ENCODE measurements at regions not wholly inside any gene's neighbourhood (a gene's known extent, or its start where the extent isn't known, plus 50 kb on each side); places are given as distances from the start of the nearest gene placed in this dataset.

DNA sequence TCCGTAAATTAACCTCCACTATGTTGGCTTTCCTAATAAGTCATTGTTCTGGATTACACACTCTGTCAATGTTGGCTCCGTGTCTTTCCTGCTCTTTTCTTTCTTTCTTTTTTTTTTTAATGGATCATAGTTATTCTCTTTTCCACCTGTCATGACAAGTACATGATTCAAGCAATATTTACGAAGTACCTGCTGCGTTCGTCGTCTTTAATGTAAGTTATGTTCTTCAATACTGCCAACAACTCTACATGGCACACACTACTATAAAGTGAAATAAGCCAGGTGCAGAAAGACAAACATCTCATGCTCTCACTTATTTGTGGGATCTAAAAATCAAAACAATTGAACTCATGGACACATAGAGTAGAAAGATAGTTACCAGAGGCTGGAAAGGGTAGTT lies 239.1 kb downstream of the SCG2 start:
- H3K27ac ChIP-seq (ENCODE audit: low read depth, low read length) = no peak overlapping the region
- no peaks in the 10 kb centered on the region for H3K4me1 ChIP-seq (ENCODE audit: insufficient read depth, low read length)
- H3K36me3 ChIP-seq (ENCODE audit: insufficient read depth, low read length) = no peaks in the 10 kb centered on the region
- no peaks in the 10 kb centered on the region for H4K20me1 ChIP-seq (ENCODE audit: insufficient read depth, low read length)
- H3K27me3 ChIP-seq (ENCODE audit: insufficient read depth, low read length) = no peaks in the 10 kb centered on the region
- no peaks in the 10 kb centered on the region for H3K9me3 ChIP-seq (ENCODE audit: low read depth, low read length)
- H3K79me2 ChIP-seq (ENCODE audit: insufficient read depth, low read length) = no peaks in the 10 kb centered on the region
- DNase-seq (ENCODE audit: insufficient read length, low spot score, missing footprints) = no peak
- H2AFZ ChIP-seq (ENCODE audit: low read length) = no peak overlapping the region
- no peak for TF ChIP-seq CTCF (IDR thresholded peaks at IDR 0.05; ENCODE audit: extremely low read depth, low read depth, low read length)
- no peak overlapping the region for H3K4me3 ChIP-seq (ENCODE audit: insufficient read depth, low read length)
- no peak overlapping the region for H3K4me2 ChIP-seq (ENCODE audit: insufficient read depth, low read length)

- H3K79me2 ChIP-seq (ENCODE audit: insufficient read depth, low read length) = no peaks in the 10 kb centered on the region
Measured at GRCh38 chr2:223365158-223365679, 236.9 kb downstream of the SCG2 start.

GRCh38 chr2:223366566-223366965 lies 235.6 kb downstream of the SCG2 start:
- Histone ChIP-seq H3K79me2 (ENCODE audit: insufficient read depth, low read length) (no peaks in the 10 kb centered on the region), H3K9me3 (ENCODE audit: low read depth, low read length) (no peaks in the 10 kb centered on the region), H3K27me3 (ENCODE audit: insufficient read depth, low read length) (no peaks in the 10 kb centered on the region), H4K20me1 (ENCODE audit: insufficient read depth, low read length) (no peaks in the 10 kb centered on the region), H3K36me3 (ENCODE audit: insufficient read depth, low read length) (no peaks in the 10 kb centered on the region), H2AFZ (ENCODE audit: low read length) (no peak overlapping the region), H3K4me1 (ENCODE audit: insufficient read depth, low read length) (no peaks in the 10 kb centered on the region), H3K4me2 (ENCODE audit: insufficient read depth, low read length) (no peak overlapping the region), H3K27ac (ENCODE audit: low read depth, low read length) (no peak overlapping the region), H3K4me3 (ENCODE audit: insufficient read depth, low read length) (no peak overlapping the region)
- TF ChIP-seq CTCF (IDR thresholded peaks at IDR 0.05; ENCODE audit: extremely low read depth, low read depth, low read length) = no peak
- DNase-seq (ENCODE audit: insufficient read length, low spot score, missing footprints) = no peak

More at GRCh38 chr2:223365158-223365679, 236.9 kb downstream of the SCG2 start:
- H3K4me3 ChIP-seq (ENCODE audit: insufficient read depth, low read length) = no peak overlapping the region
- TF ChIP-seq CTCF (IDR thresholded peaks at IDR 0.05; ENCODE audit: extremely low read depth, low read depth, low read length) = no peak
- no peaks in the 10 kb centered on the region for H3K4me1 ChIP-seq (ENCODE audit: insufficient read depth, low read length)
- no peak overlapping the region for H2AFZ ChIP-seq (ENCODE audit: low read length)
- H3K36me3 ChIP-seq (ENCODE audit: insufficient read depth, low read length) = no peaks in the 10 kb centered on the region
- DNase-seq (ENCODE audit: insufficient read length, low spot score, missing footprints) = no peak
- no peak overlapping the region for H3K4me2 ChIP-seq (ENCODE audit: insufficient read depth, low read length)
- no peak overlapping the region for H3K27ac ChIP-seq (ENCODE audit: low read depth, low read length)
- H4K20me1 ChIP-seq (ENCODE audit: insufficient read depth, low read length) = no peaks in the 10 kb centered on the region
- H3K9me3 ChIP-seq (ENCODE audit: low read depth, low read length) = no peaks in the 10 kb centered on the region
- no peaks in the 10 kb centered on the region for H3K27me3 ChIP-seq (ENCODE audit: insufficient read depth, low read length)

DNA sequence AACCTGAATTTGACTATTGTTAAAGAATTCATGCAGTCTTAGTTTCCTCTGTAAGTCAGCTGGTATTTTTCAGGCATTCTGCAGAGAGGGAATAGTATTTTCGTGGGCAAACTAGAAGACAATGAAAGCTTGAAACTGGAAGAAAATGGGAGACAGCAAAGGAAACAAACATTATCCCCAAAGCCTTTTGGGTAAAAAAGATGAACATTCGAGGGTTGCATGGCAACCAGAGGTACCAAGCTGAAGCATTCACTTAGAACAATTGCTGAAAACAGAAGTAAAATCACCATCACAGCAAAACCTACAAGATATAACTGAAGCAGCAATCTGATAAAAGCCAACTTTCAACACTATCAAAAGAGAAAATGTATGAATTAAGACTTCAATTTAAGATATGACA lies 233.7 kb downstream of the SCG2 start:
- H4K20me1 ChIP-seq (ENCODE audit: insufficient read depth, low read length) = no peaks in the 10 kb centered on the region

More for the DNA sequence above, 233.7 kb downstream of the SCG2 start:
- Histone ChIP-seq H3K27me3 (ENCODE audit: insufficient read depth, low read length) (no peaks in the 10 kb centered on the region), H3K79me2 (ENCODE audit: insufficient read depth, low read length) (no peaks in the 10 kb centered on the region), H3K27ac (ENCODE audit: low read depth, low read length) (no peak overlapping the region), H3K4me3 (ENCODE audit: insufficient read depth, low read length) (no peak overlapping the region), H3K4me2 (ENCODE audit: insufficient read depth, low read length) (no peak overlapping the region), H3K36me3 (ENCODE audit: insufficient read depth, low read length) (no peaks in the 10 kb centered on the region), H2AFZ (ENCODE audit: low read length) (no peak overlapping the region), H3K9me3 (ENCODE audit: low read depth, low read length) (no peaks in the 10 kb centered on the region), H3K4me1 (ENCODE audit: insufficient read depth, low read length) (no peaks in the 10 kb centered on the region)
- no peak for DNase-seq (ENCODE audit: insufficient read length, low spot score, missing footprints)
- no peak for TF ChIP-seq CTCF (IDR thresholded peaks at IDR 0.05; ENCODE audit: extremely low read depth, low read depth, low read length)
